ENCODE measurements at regions not wholly inside any gene's neighbourhood (a gene's known extent, or its start where the extent isn't known, plus 50 kb on each side); places are given as distances from the start of the nearest gene placed in this dataset.

DNA sequence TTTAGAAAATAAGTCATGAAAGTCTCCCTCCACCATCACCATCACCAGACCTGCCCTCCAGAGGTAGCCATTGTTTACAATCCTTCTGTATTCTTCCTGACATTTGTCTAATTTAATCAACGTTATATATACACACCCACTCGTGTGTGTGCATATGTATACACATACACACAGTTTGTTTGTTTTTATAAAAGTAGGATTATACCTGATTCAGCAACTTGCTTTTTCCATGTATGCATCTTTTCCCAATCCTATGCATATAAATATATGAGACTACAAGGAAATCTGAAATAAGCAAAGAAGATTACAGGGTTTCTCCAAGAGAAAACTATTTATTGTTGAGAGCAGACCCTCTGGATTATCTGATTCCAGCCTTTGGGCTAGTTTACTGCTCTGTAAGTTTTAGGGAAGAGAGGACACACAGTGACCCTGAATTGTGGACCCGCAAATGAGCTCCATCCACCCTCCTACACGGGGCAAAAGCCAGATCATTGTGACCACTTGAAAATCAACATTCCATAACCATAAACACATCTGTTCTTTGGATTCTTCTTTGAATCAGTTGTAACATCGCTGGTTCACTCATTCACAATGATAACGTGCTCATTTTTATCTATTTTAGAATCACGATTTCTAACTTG is 104.3 kb downstream of the CPN2 start:
- TF ChIP-seq, protein P1, sequence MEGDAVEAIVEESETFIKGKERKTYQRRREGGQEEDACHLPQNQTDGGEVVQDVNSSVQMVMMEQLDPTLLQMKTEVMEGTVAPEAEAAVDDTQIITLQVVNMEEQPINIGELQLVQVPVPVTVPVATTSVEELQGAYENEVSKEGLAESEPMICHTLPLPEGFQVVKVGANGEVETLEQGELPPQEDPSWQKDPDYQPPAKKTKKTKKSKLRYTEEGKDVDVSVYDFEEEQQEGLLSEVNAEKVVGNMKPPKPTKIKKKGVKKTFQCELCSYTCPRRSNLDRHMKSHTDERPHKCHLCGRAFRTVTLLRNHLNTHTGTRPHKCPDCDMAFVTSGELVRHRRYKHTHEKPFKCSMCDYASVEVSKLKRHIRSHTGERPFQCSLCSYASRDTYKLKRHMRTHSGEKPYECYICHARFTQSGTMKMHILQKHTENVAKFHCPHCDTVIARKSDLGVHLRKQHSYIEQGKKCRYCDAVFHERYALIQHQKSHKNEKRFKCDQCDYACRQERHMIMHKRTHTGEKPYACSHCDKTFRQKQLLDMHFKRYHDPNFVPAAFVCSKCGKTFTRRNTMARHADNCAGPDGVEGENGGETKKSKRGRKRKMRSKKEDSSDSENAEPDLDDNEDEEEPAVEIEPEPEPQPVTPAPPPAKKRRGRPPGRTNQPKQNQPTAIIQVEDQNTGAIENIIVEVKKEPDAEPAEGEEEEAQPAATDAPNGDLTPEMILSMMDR (IDR thresholded peaks at IDR 0.05; ENCODE audit: low read depth, low read length), result no peak
- TF ChIP-seq EZH2phosphoT487 (IDR thresholded peaks at IDR 0.05; ENCODE audit: low read depth), result no peak
